K562 (cell line): ENCODE measurements at regions not wholly inside any gene's neighbourhood (a gene's known extent, or its start where the extent isn't known, plus 50 kb on each side); places are given as distances from the start of the nearest gene placed in this dataset.

Experiments
- ATAC-seq: fragments of 200-7000 bp; cut with Tn5 transposase; 3 replicates; pipeline ENCODE4 v1.9.1; 2020; ENCODE audit warnings: moderate library complexity
- BruUV-seq: library from RNA; stranded (reverse); fragments of 400-500 nt; replicated peaks from 2 replicates; lab custom pipeline; 2021; lab: Mats Ljungman, UMichigan
- CTCF ChIA-PET: fragments of 300-600 bp; formaldehyde crosslinking; extraction: SDS; loops from one replicate; lab custom pipeline; 2021; ENCODE audit warnings: low intra/inter-chr PET ratio; lab: Yijun Ruan, JAX
- POLR2A ChIA-PET: fragments of 300-600, 350-650 bp; sonication (Branson Sonifier 250); formaldehyde crosslinking; extraction: SDS; loops from one replicate; lab custom pipeline; 2021; ENCODE audit warnings: antibody characterized with exemption, inconsistent platforms; lab: Yijun Ruan, JAX
- DNase-seq, 4 experiments: peaks; one replicate each; pipeline versions ENCODE4 v3.0.0 to v3.0.0-alpha.2; 2011 to 2018; ENCODE audit warnings: low spot score in 3 of 4, mixed read lengths in 3 of 4; ENCODE audit errors: extremely low read depth in 1 of 4
- FAIRE-seq: peaks from 2 replicates; lab custom pipeline; 2011; peaks lifted over from hg19 to GRCh38; lab: Jason Lieb, UNC
- H2AFZ ChIP-seq: 2 replicates; pipeline ENCODE4 v1.6.0; 2011; ENCODE audit warnings: low read depth, low read length, control low read depth, inconsistent platforms
- H3K27ac ChIP-seq: fragments of 200-600 bp; 3 replicates; pipeline ENCODE4 v1.8.0; 2011; ENCODE audit warnings: low read depth, mild to moderate bottlenecking, control low read depth, inconsistent platforms, low read length, moderate library complexity, mixed read lengths; ENCODE audit errors: extremely low read depth
- H3K27me3 ChIP-seq, 2 experiments: fragments of 300-600 bp in 1 of 2; 2 replicates in 1 of 2; 3 replicates in 1 of 2; pipeline versions ENCODE4 v1.6.0 to v1.8.0; 2011; ENCODE audit warnings: inconsistent platforms in 2 of 2, low read length in 2 of 2, mild to moderate bottlenecking in 1 of 2, mixed read lengths in 1 of 2, moderate library complexity in 1 of 2; ENCODE audit not compliant: control insufficient read depth in 2 of 2, insufficient read depth in 2 of 2
- H3K36me3 ChIP-seq: fragments of 300-600 bp; 3 replicates; pipeline ENCODE4 v1.8.0; 2011; ENCODE audit warnings: mild to moderate bottlenecking, low read length, inconsistent platforms; ENCODE audit not compliant: control insufficient read depth, insufficient read depth
- H3K4me1 ChIP-seq, 2 experiments: fragments of 200-600 bp in 1 of 2; replicated peaks in 1 of 2; 2 replicates in 1 of 2; 3 replicates in 1 of 2; pipeline versions ENCODE4 v1.5.1 to v1.8.0; 2011; ENCODE audit warnings: inconsistent platforms in 2 of 2, low read length in 2 of 2, mild to moderate bottlenecking in 1 of 2, mixed read lengths in 1 of 2, moderate library complexity in 1 of 2; ENCODE audit not compliant: control insufficient read depth in 2 of 2, insufficient read depth in 2 of 2
- H3K4me2 ChIP-seq: 2 replicates; pipeline ENCODE4 v1.6.1; 2011; ENCODE audit warnings: low read length, control low read depth, inconsistent platforms, mixed read lengths; ENCODE audit not compliant: insufficient read depth
- H3K4me3 ChIP-seq: fragments of 200-600 bp; sonication (generic), shearing (Covaris generic); 2 replicates; pipeline ENCODE4 v1.5.1; 2016; ENCODE audit warnings: control low read depth, inconsistent platforms
- H3K79me2 ChIP-seq: fragments of 200-600 bp; 3 replicates; pipeline ENCODE4 v1.8.0; 2011; ENCODE audit warnings: low read length, inconsistent platforms; ENCODE audit not compliant: control insufficient read depth, insufficient read depth
- H3K9ac ChIP-seq, 2 experiments: 2 replicates each; pipeline versions ENCODE4 v1.6.0 to v1.6.1; 2011; ENCODE audit warnings: low read depth in 2 of 2, low read length in 2 of 2, control low read depth in 1 of 2, inconsistent platforms in 1 of 2, mild to moderate bottlenecking in 1 of 2, mixed read lengths in 1 of 2; ENCODE audit not compliant: insufficient read depth in 1 of 2
- H3K9me1 ChIP-seq: one replicate; pipeline ENCODE4 v1.6.0; 2011; ENCODE audit warnings: inconsistent platforms, mild to moderate bottlenecking, low read length, moderate library complexity; ENCODE audit not compliant: control insufficient read depth, insufficient read depth
- H3K9me3 ChIP-seq: replicated peaks from 2 replicates; pipeline ENCODE4 v1.5.1; 2011; ENCODE audit warnings: low read depth, low read length, inconsistent platforms; ENCODE audit not compliant: control insufficient read depth, insufficient read depth
- H4K20me1 ChIP-seq: replicated peaks from 2 replicates; pipeline ENCODE4 v1.6.1; 2011; ENCODE audit warnings: low read length, inconsistent platforms, mixed read lengths; ENCODE audit not compliant: control insufficient read depth, insufficient read depth
- C11orf30 ChIP-seq: fragments of 450-650 bp; IDR thresholded peaks from 2 replicates; pipeline ENCODE4 v1.6.1; 2016; ENCODE audit warnings: low read depth, mild to moderate bottlenecking
- COPS2 ChIP-seq: fragments of 450-650 bp; conservative IDR thresholded peaks from 2 replicates; pipeline ENCODE4 v1.6.1; 2016; ENCODE audit warnings: mild to moderate bottlenecking, moderate library complexity
- DNMT1 ChIP-seq: fragments of 450-650 bp; IDR thresholded peaks from 2 replicates; pipeline ENCODE4 v1.6.1; 2016; ENCODE audit warnings: antibody characterized with exemption, mild to moderate bottlenecking
- FOXA1 ChIP-seq: fragments of 450-650 bp; IDR thresholded peaks from 2 replicates; pipeline ENCODE4 v1.6.1; 2016; ENCODE audit warnings: mild to moderate bottlenecking, borderline replicate concordance
- FOXA3 ChIP-seq, 2 experiments: fragments of 450-650 bp in 1 of 2; sonication (generic) in 1 of 2; formaldehyde crosslinking; IDR thresholded peaks in 1 of 2; conservative IDR thresholded peaks in 1 of 2; 2 replicates each; pipeline versions ENCODE4 v1.4.0 to v1.8.0; 2020 to 2022; ENCODE audit warnings: mild to moderate bottlenecking in 2 of 2, missing genetic modification reagents in 1 of 2
- FOXJ2 ChIP-seq: fragments of 200-800 bp; sonication (Bioruptor generic); IDR thresholded peaks from 2 replicates; pipeline ENCODE4 v1.6.1; 2016; ENCODE audit warnings: missing genetic modification characterization, missing compliant biosample characterization
- HMG20B ChIP-seq: fragments of 250-450 bp; sonication (Bioruptor Pico); IDR thresholded peaks from 2 replicates; pipeline ENCODE4 v1.5.0; 2021; ENCODE audit warnings: mild to moderate bottlenecking
- ID3 ChIP-seq, 2 experiments: fragments of 250-450 bp in 1 of 2; fragments of 450-650 bp in 1 of 2; sonication (Bioruptor Pico) in 1 of 2; IDR thresholded peaks; 2 replicates each; pipeline versions ENCODE4 v1.6.1 to v1.8.0; 2016 to 2021; ENCODE audit warnings: mild to moderate bottlenecking in 2 of 2, moderate library complexity in 2 of 2, missing compliant biosample characterization in 1 of 2, missing genetic modification characterization in 1 of 2
- MIER1 ChIP-seq: fragments of 450-650 bp; IDR thresholded peaks from 2 replicates; pipeline ENCODE4 v1.6.1; 2016; ENCODE audit warnings: antibody characterized with exemption, mild to moderate bottlenecking, low read depth
- NFXL1 ChIP-seq: fragments of 450-650 bp; formaldehyde crosslinking; IDR thresholded peaks from 2 replicates; pipeline ENCODE4 v1.4.0; 2021; ENCODE audit warnings: mild to moderate bottlenecking
- ZFP30 ChIP-seq: fragments of 250-450 bp; sonication (Bioruptor Pico); IDR thresholded peaks from 2 replicates; pipeline ENCODE4 v1.8.0; 2022; ENCODE audit warnings: moderate library complexity, mild to moderate bottlenecking, inconsistent platforms, borderline replicate concordance
- ZNF184 ChIP-seq: sonication (generic); formaldehyde crosslinking; IDR thresholded peaks from 2 replicates; pipeline ENCODE4 v1.5.0; 2020; ENCODE audit warnings: missing genetic modification reagents
- ZNF224 ChIP-seq: sonication (generic); formaldehyde crosslinking; IDR thresholded peaks from 2 replicates; pipeline ENCODE4 v1.8.0; 2022; ENCODE audit warnings: mild to moderate bottlenecking, missing genetic modification reagents
- ZNF586 ChIP-seq: fragments of 450-650 bp; formaldehyde crosslinking; conservative IDR thresholded peaks from 2 replicates; pipeline ENCODE4 v1.4.0; 2020; ENCODE audit warnings: mild to moderate bottlenecking, moderate library complexity
- WGBS: fragments of 100-300 bp; shearing (Covaris generic); methylation state at CpG from one replicate; pipeline ENCODE4 v1.1.6; 2016; ENCODE audit warnings: low coverage, mixed read lengths; ENCODE audit not compliant: insufficient coverage; ENCODE audit errors: missing lambda C conversion rate; 5-methylcytosine and 5-hydroxymethylcytosine counted together
- in situ Hi-C: fragments of 300-500 bp; cut with MboI; formaldehyde crosslinking; loops from 4 replicates; pipeline ENCODE4 v1.15.0; 2018; ENCODE audit warnings: inconsistent platforms, mixed read lengths
- intact Hi-C: fragments of 100-400 bp; cut with micrococcal nuclease; formaldehyde crosslinking; loops from 2 replicates; pipeline ENCODE4 v1.14.2; 2022

- WGBS: 3% methylated on average over 5 of the region's 5 CpGs
- Histone ChIP-seq H3K27ac (no peak overlapping the region), H3K4me3 (no peak overlapping the region), H3K4me1 (no peaks in the 10 kb centered on the region), H3K4me2 (no peak overlapping the region), H2AFZ (no peak overlapping the region), H3K36me3 (no peaks in the 10 kb centered on the region), H4K20me1 (no peaks in the 10 kb centered on the region), H3K79me2 (no peaks in the 10 kb centered on the region), H3K9ac (no peak overlapping the region), H3K9me1 (no peaks in the 10 kb centered on the region), H3K27me3 (no peaks in the 10 kb centered on the region), H3K9me3 (no peaks in the 10 kb centered on the region)
- no peak for ATAC-seq
- TF ChIP-seq FOXA1: no peak
- TF ChIP-seq FOXJ2 (tag): no peak
- TF ChIP-seq ZNF184 (CRISPR knock-in tag): no peak
- TF ChIP-seq FOXA3 (CRISPR knock-in tag; conservative IDR thresholded peaks at IDR 0.05 in 1 of 2, IDR thresholded peaks at IDR 0.05 in 1 of 2): no peak
- no peak for TF ChIP-seq MIER1
- TF ChIP-seq ZFP30: no peak
- TF ChIP-seq DNMT1: no peak
- TF ChIP-seq COPS2: no peak
- no peak for TF ChIP-seq HMG20B (CRISPR knock-in tag)
- no peak for TF ChIP-seq ZNF586 (CRISPR knock-in tag)
- TF ChIP-seq ID3 (CRISPR knock-in tag; IDR thresholded peaks at IDR 0.05): no peak
- no peak for TF ChIP-seq ID3 (tag; IDR thresholded peaks at IDR 0.05)
- TF ChIP-seq C11orf30: no peak
- TF ChIP-seq NFXL1 (CRISPR knock-in tag): no peak
- no peak for TF ChIP-seq ZNF224
- intact Hi-C loops: no loop called here
- no TSS peak for BruUV-seq
- no peak for FAIRE-seq
- in situ Hi-C loops: no loop called here
- CTCF ChIA-PET: no interaction called here
- no peak for DNase-seq
- POLR2A ChIA-PET: no interaction called here
These were observed 278.6 kb downstream of the CDH19 start for GRCh38 chr18:66325251-66325650.
